OCI-LY7 (cell line): ENCODE measurements at regions not wholly inside any gene's neighbourhood (a gene's known extent, or its start where the extent isn't known, plus 50 kb on each side); places are given as distances from the start of the nearest gene placed in this dataset.

Experiments
- BruUV-seq: library from RNA; stranded (reverse); fragments of 400-500 nt; replicated peaks from 2 replicates; lab custom pipeline; 2021; lab: Mats Ljungman, UMichigan
- CTCF ChIA-PET: fragments of 300-600 bp; sonication (Branson Sonifier 250); formaldehyde crosslinking; loops from one replicate; lab custom pipeline; 2022; ENCODE audit warnings: antibody characterized with exemption; ENCODE audit not compliant: unreplicated experiment; lab: Charles Lee
- POLR2A ChIA-PET: fragments of 300-600 bp; sonication (Branson Sonifier 250); formaldehyde crosslinking; loops from one replicate; lab custom pipeline; 2022; ENCODE audit warnings: antibody characterized with exemption; lab: Charles Lee
- DNase-seq: peaks from one replicate; pipeline ENCODE4 v3.0.0-alpha.2; 2015; ENCODE audit warnings: low spot score
- H2AFZ ChIP-seq: fragments of 200-600 bp; sonication (generic), shearing (Covaris generic); 2 replicates; pipeline ENCODE4 v1.6.1; 2014; ENCODE audit warnings: mild to moderate bottlenecking, antibody characterized with exemption, low read length, moderate library complexity
- H3K27ac ChIP-seq: fragments of 200-600 bp; sonication (generic); 2 replicates; pipeline ENCODE4 v1.5.1; 2014; ENCODE audit warnings: mixed run types, low read depth, mild to moderate bottlenecking, moderate library complexity, low read length, inconsistent platforms; ENCODE audit not compliant: poor library complexity, severe bottlenecking
- H3K36me3 ChIP-seq: fragments of 200-600 bp; sonication (generic); 2 replicates; pipeline ENCODE4 v1.6.1; 2014; ENCODE audit warnings: mild to moderate bottlenecking, antibody characterized with exemption, low read length, moderate library complexity, mixed read lengths; ENCODE audit not compliant: insufficient read depth
- H3K4me1 ChIP-seq: fragments of 200-600 bp; sonication (generic); 2 replicates; pipeline ENCODE4 v1.5.1; 2014; ENCODE audit warnings: mild to moderate bottlenecking, low read length; ENCODE audit not compliant: insufficient read depth, poor library complexity, severe bottlenecking
- H3K4me2 ChIP-seq: fragments of 200-600 bp; sonication (generic); 2 replicates; pipeline ENCODE4 v1.6.1; 2014; ENCODE audit warnings: mild to moderate bottlenecking, low read length
- H3K4me3 ChIP-seq: fragments of 200-600 bp; sonication (generic); 2 replicates; pipeline ENCODE4 v1.5.1; 2014; ENCODE audit warnings: mild to moderate bottlenecking, low read depth, low read length; ENCODE audit not compliant: poor library complexity, severe bottlenecking
- H3K79me2 ChIP-seq: fragments of 200-600 bp; sonication (generic); 2 replicates; pipeline ENCODE4 v1.6.1; 2016; ENCODE audit warnings: low read depth, mild to moderate bottlenecking, low read length, moderate library complexity, mixed read lengths; ENCODE audit not compliant: insufficient read depth
- H3K9me2 ChIP-seq: fragments of 200-600 bp; sonication (generic); 2 replicates; pipeline ENCODE4 v1.6.1; 2016; ENCODE audit warnings: mild to moderate bottlenecking, low read length, mixed read lengths; ENCODE audit not compliant: insufficient read depth
- H3K9me3 ChIP-seq: fragments of 200-600 bp; sonication (generic); 2 replicates; pipeline ENCODE4 v1.6.1; 2014; ENCODE audit warnings: mild to moderate bottlenecking, mixed run types, low read length, mixed read lengths
- H4K20me1 ChIP-seq: fragments of 200-600 bp; sonication (generic); 2 replicates; pipeline ENCODE4 v1.6.1; 2014; ENCODE audit warnings: mild to moderate bottlenecking, antibody characterized with exemption, low read length, moderate library complexity, mixed read lengths; ENCODE audit not compliant: insufficient read depth
- EZH2phosphoT487 ChIP-seq: fragments of 200-600 bp; sonication (generic); IDR thresholded peaks from 2 replicates; pipeline ENCODE4 v1.6.1; 2018; ENCODE audit warnings: low read depth, borderline replicate concordance, mild to moderate bottlenecking, mixed run types, antibody characterized with exemption, low read length, moderate library complexity, mixed read lengths
- intact Hi-C: fragments of 100-400 bp; cut with micrococcal nuclease; formaldehyde crosslinking; loops from one replicate; pipeline ENCODE4 v1.10.0; 2022; ENCODE audit not compliant: unreplicated experiment
- TF ChIP-seq, protein P1 (sequence below): fragments of 200-600 bp; sonication (generic); conservative IDR thresholded peaks from 2 replicates; pipeline ENCODE4 v1.5.1; 2014; ENCODE audit warnings: mild to moderate bottlenecking, antibody characterized with exemption, low read length, moderate library complexity, mixed read lengths

DNA sequence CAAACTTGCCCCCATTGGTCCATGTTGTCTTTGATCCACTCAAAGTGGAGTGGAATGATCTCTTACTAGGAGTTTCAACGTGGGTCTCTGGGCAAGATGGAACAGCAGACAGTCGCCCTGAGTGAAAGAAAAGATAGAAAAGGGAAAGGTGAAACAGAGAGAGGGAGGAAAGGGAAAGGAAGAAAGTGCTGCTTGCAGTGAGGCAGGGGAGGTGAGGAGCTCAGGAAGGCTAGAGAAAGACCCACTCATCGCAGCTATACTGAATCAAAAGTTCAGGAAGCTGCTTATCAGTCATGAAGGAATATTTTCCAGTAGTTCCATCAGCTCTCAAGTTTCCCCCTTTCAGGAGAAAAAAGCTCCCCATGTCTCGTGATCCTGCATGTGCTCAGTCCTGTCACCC lies 86.9 kb downstream of the ZNF467 start:
- BruUV-seq, result no TSS peak
- TF ChIP-seq, protein P1, sequence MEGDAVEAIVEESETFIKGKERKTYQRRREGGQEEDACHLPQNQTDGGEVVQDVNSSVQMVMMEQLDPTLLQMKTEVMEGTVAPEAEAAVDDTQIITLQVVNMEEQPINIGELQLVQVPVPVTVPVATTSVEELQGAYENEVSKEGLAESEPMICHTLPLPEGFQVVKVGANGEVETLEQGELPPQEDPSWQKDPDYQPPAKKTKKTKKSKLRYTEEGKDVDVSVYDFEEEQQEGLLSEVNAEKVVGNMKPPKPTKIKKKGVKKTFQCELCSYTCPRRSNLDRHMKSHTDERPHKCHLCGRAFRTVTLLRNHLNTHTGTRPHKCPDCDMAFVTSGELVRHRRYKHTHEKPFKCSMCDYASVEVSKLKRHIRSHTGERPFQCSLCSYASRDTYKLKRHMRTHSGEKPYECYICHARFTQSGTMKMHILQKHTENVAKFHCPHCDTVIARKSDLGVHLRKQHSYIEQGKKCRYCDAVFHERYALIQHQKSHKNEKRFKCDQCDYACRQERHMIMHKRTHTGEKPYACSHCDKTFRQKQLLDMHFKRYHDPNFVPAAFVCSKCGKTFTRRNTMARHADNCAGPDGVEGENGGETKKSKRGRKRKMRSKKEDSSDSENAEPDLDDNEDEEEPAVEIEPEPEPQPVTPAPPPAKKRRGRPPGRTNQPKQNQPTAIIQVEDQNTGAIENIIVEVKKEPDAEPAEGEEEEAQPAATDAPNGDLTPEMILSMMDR, result no peak
- TF ChIP-seq EZH2phosphoT487, result no peak
- Histone ChIP-seq H3K9me3 (no peaks in the 10 kb centered on the region), H2AFZ (no peak overlapping the region), H3K79me2 (no peaks in the 10 kb centered on the region), H3K4me2 (no peak overlapping the region), H3K4me1 (no peaks in the 10 kb centered on the region), H3K4me3 (no peak overlapping the region), H3K36me3 (no peaks in the 10 kb centered on the region), H3K27ac (no peak overlapping the region), H3K9me2 (no peaks in the 10 kb centered on the region), H4K20me1 (no peaks in the 10 kb centered on the region)
- intact Hi-C loops, result no loop called here
- DNase-seq, result no peak
- POLR2A ChIA-PET, result interaction anchor here (0.6 to 1.3 kb wide), 2 partner anchors 8 to 662 kb away, joined by 3 read pairs; no protein-coding TSS in a partner anchor
- CTCF ChIA-PET, result no interaction called here

DNA sequence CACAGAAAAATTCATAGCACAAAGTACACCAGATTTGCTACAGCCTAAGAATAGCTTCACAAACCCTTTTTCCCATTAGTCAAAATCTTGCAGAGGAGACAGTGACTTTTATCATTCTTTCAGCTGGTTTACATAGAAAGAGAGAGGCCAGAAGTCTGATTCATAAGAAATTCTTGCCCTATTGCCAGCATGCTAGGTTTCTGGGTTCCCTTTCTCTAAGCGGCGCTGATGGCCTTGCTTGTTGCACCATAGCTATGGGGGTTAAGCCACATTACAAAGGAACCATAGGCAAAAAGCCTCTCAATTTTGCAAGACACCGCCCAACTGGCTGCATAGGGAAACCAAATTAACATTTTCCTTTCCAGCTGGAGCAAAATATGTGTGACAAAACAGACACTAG lies 87.4 kb downstream of the ZNF467 start:
- H4K20me1 ChIP-seq, result no peaks in the 10 kb centered on the region
- no peak overlapping the region for H3K4me3 ChIP-seq
- no peaks in the 10 kb centered on the region for H3K9me2 ChIP-seq
- no peak for TF ChIP-seq EZH2phosphoT487
- TF ChIP-seq, protein P1, result no peak
- CTCF ChIA-PET, result no interaction called here
- no peak overlapping the region for H3K4me2 ChIP-seq
- no peak for DNase-seq
- no peaks in the 10 kb centered on the region for H3K79me2 ChIP-seq
- no peaks in the 10 kb centered on the region for H3K4me1 ChIP-seq
- H3K9me3 ChIP-seq, result no peaks in the 10 kb centered on the region
- no TSS peak for BruUV-seq
- no peaks in the 10 kb centered on the region for H3K36me3 ChIP-seq
- H2AFZ ChIP-seq, result no peak overlapping the region
- H3K27ac ChIP-seq, result no peak overlapping the region
- POLR2A ChIA-PET, result interaction anchor here (0.6 to 1.3 kb wide), 3 partner anchors 9 to 661 kb away, joined by 3 read pairs; no protein-coding TSS in a partner anchor
- intact Hi-C loops, result no loop called here

DNA sequence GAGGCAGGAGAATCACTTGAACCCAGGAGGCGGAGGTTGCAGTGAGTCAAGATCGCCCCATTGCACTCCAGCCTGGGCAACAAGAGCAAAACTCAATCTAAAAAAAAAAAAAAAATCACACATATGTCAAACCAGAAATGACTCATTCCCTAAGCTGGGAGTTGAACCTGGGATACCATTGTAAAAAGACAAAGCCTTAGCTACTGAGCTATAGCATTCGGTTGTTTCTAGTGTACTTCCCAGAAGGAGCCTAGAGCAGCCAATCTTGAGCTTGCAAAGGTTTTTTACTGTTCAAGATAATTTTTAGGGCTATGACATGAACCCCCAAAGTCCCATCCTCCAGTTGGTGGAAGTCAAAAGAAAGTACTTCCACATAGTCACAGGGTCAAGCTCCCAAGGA lies 87.9 kb downstream of the ZNF467 start:
- no TSS peak for BruUV-seq
- no peaks in the 10 kb centered on the region for H3K79me2 ChIP-seq
- ChIA-PET POLR2A (interaction anchor here (1.0 to 1.3 kb wide), 2 partner anchors 9 to 18 kb away, joined by 3 read pairs; no protein-coding TSS in a partner anchor), CTCF (no interaction called here)
- H2AFZ ChIP-seq, result no peak overlapping the region
- TF ChIP-seq, protein P1, result no peak
- no peak for TF ChIP-seq EZH2phosphoT487
- no peaks in the 10 kb centered on the region for H4K20me1 ChIP-seq
- intact Hi-C loops, result no loop called here
- no peak for DNase-seq
- 0 out of 2 replicates have a peak, but pooled peaks cover 4% of the 10 kb centered on the region for H3K9me3 ChIP-seq
- H3K4me3 ChIP-seq, result no peak overlapping the region
- no peaks in the 10 kb centered on the region for H3K36me3 ChIP-seq
- H3K9me2 ChIP-seq, result no peaks in the 10 kb centered on the region
- no peak overlapping the region for H3K27ac ChIP-seq
- H3K4me1 ChIP-seq, result no peaks in the 10 kb centered on the region
- H3K4me2 ChIP-seq, result no peak overlapping the region
